K562 (cell line): ENCODE measurements at regions not wholly inside any gene's neighbourhood (a gene's known extent, or its start where the extent isn't known, plus 50 kb on each side); places are given as distances from the start of the nearest gene placed in this dataset.

ENCODE experiments used
- ATAC-seq: fragments of 200-7000 bp; cut with Tn5 transposase; 3 replicates; pipeline ENCODE4 v1.9.1; 2020; ENCODE audit warnings: moderate library complexity
- BruUV-seq: library from RNA; stranded (reverse); fragments of 400-500 nt; replicated peaks from 2 replicates; lab custom pipeline; 2021; lab: Mats Ljungman, UMichigan
- CTCF ChIA-PET: fragments of 300-600 bp; formaldehyde crosslinking; extraction: SDS; loops from one replicate; lab custom pipeline; 2021; ENCODE audit warnings: low intra/inter-chr PET ratio; lab: Yijun Ruan, JAX
- POLR2A ChIA-PET: fragments of 300-600, 350-650 bp; sonication (Branson Sonifier 250); formaldehyde crosslinking; extraction: SDS; loops from one replicate; lab custom pipeline; 2021; ENCODE audit warnings: antibody characterized with exemption, inconsistent platforms; lab: Yijun Ruan, JAX
- DNase-seq, 4 experiments: peaks; one replicate each; pipeline versions ENCODE4 v3.0.0 to v3.0.0-alpha.2; 2011 to 2018; ENCODE audit warnings: low spot score in 3 of 4, mixed read lengths in 3 of 4; ENCODE audit errors: extremely low read depth in 1 of 4
- FAIRE-seq: peaks from 2 replicates; lab custom pipeline; 2011; peaks lifted over from hg19 to GRCh38; lab: Jason Lieb, UNC
- H2AFZ ChIP-seq: 2 replicates; pipeline ENCODE4 v1.6.0; 2011; ENCODE audit warnings: low read depth, low read length, control low read depth, inconsistent platforms
- H3K27ac ChIP-seq: fragments of 200-600 bp; 3 replicates; pipeline ENCODE4 v1.8.0; 2011; ENCODE audit warnings: low read depth, mild to moderate bottlenecking, control low read depth, inconsistent platforms, low read length, moderate library complexity, mixed read lengths; ENCODE audit errors: extremely low read depth
- H3K27me3 ChIP-seq, 2 experiments: fragments of 300-600 bp in 1 of 2; 2 replicates in 1 of 2; 3 replicates in 1 of 2; pipeline versions ENCODE4 v1.6.0 to v1.8.0; 2011; ENCODE audit warnings: inconsistent platforms in 2 of 2, low read length in 2 of 2, mild to moderate bottlenecking in 1 of 2, mixed read lengths in 1 of 2, moderate library complexity in 1 of 2; ENCODE audit not compliant: control insufficient read depth in 2 of 2, insufficient read depth in 2 of 2
- H3K36me3 ChIP-seq: fragments of 300-600 bp; 3 replicates; pipeline ENCODE4 v1.8.0; 2011; ENCODE audit warnings: mild to moderate bottlenecking, low read length, inconsistent platforms; ENCODE audit not compliant: control insufficient read depth, insufficient read depth
- H3K4me1 ChIP-seq, 2 experiments: fragments of 200-600 bp in 1 of 2; replicated peaks in 1 of 2; 2 replicates in 1 of 2; 3 replicates in 1 of 2; pipeline versions ENCODE4 v1.5.1 to v1.8.0; 2011; ENCODE audit warnings: inconsistent platforms in 2 of 2, low read length in 2 of 2, mild to moderate bottlenecking in 1 of 2, mixed read lengths in 1 of 2, moderate library complexity in 1 of 2; ENCODE audit not compliant: control insufficient read depth in 2 of 2, insufficient read depth in 2 of 2
- H3K4me2 ChIP-seq: 2 replicates; pipeline ENCODE4 v1.6.1; 2011; ENCODE audit warnings: low read length, control low read depth, inconsistent platforms, mixed read lengths; ENCODE audit not compliant: insufficient read depth
- H3K4me3 ChIP-seq: fragments of 200-600 bp; sonication (generic), shearing (Covaris generic); 2 replicates; pipeline ENCODE4 v1.5.1; 2016; ENCODE audit warnings: control low read depth, inconsistent platforms
- H3K79me2 ChIP-seq: fragments of 200-600 bp; 3 replicates; pipeline ENCODE4 v1.8.0; 2011; ENCODE audit warnings: low read length, inconsistent platforms; ENCODE audit not compliant: control insufficient read depth, insufficient read depth
- H3K9ac ChIP-seq, 2 experiments: 2 replicates each; pipeline versions ENCODE4 v1.6.0 to v1.6.1; 2011; ENCODE audit warnings: low read depth in 2 of 2, low read length in 2 of 2, control low read depth in 1 of 2, inconsistent platforms in 1 of 2, mild to moderate bottlenecking in 1 of 2, mixed read lengths in 1 of 2; ENCODE audit not compliant: insufficient read depth in 1 of 2
- H3K9me1 ChIP-seq: one replicate; pipeline ENCODE4 v1.6.0; 2011; ENCODE audit warnings: inconsistent platforms, mild to moderate bottlenecking, low read length, moderate library complexity; ENCODE audit not compliant: control insufficient read depth, insufficient read depth
- H3K9me3 ChIP-seq: replicated peaks from 2 replicates; pipeline ENCODE4 v1.5.1; 2011; ENCODE audit warnings: low read depth, low read length, inconsistent platforms; ENCODE audit not compliant: control insufficient read depth, insufficient read depth
- H4K20me1 ChIP-seq: replicated peaks from 2 replicates; pipeline ENCODE4 v1.6.1; 2011; ENCODE audit warnings: low read length, inconsistent platforms, mixed read lengths; ENCODE audit not compliant: control insufficient read depth, insufficient read depth
- ATF3 ChIP-seq, 2 experiments: fragments of 450-650 bp in 1 of 2; sonication (generic) in 1 of 2; formaldehyde crosslinking in 1 of 2; IDR thresholded peaks in 1 of 2; conservative IDR thresholded peaks in 1 of 2; 2 replicates each; pipeline versions ENCODE4 v1.6.1 to v1.8.1; 2016 to 2023; ENCODE audit warnings: mild to moderate bottlenecking in 2 of 2, moderate library complexity in 2 of 2, inconsistent platforms in 1 of 2, missing genetic modification reagents in 1 of 2
- ZNF639 ChIP-seq, 2 experiments: fragments of 200-800 bp in 1 of 2; sonication (Bioruptor generic) in 1 of 2; sonication (generic) in 1 of 2; formaldehyde crosslinking in 1 of 2; IDR thresholded peaks in 1 of 2; conservative IDR thresholded peaks in 1 of 2; 2 replicates each; pipeline versions ENCODE4 v1.5.0 to v1.6.1; 2016 to 2020; ENCODE audit warnings: missing compliant biosample characterization in 1 of 2, missing genetic modification characterization in 1 of 2, missing genetic modification reagents in 1 of 2
- WGBS: fragments of 100-300 bp; shearing (Covaris generic); methylation state at CpG from one replicate; pipeline ENCODE4 v1.1.6; 2016; ENCODE audit warnings: low coverage, mixed read lengths; ENCODE audit not compliant: insufficient coverage; ENCODE audit errors: missing lambda C conversion rate; 5-methylcytosine and 5-hydroxymethylcytosine counted together
- in situ Hi-C: fragments of 300-500 bp; cut with MboI; formaldehyde crosslinking; loops from 4 replicates; pipeline ENCODE4 v1.15.0; 2018; ENCODE audit warnings: inconsistent platforms, mixed read lengths
- intact Hi-C: fragments of 100-400 bp; cut with micrococcal nuclease; formaldehyde crosslinking; loops from 2 replicates; pipeline ENCODE4 v1.14.2; 2022
- TF ChIP-seq, protein P1 (sequence below): fragments of 250-450 bp; sonication (Bioruptor Pico); IDR thresholded peaks from 2 replicates; pipeline ENCODE4 v1.5.0; 2021; ENCODE audit warnings: mild to moderate bottlenecking, moderate library complexity
- TF ChIP-seq, protein P2 (sequence below): fragments of 250-450 bp; sonication (Bioruptor Pico); IDR thresholded peaks from 2 replicates; pipeline ENCODE4 v1.9.0; 2021; ENCODE audit warnings: mild to moderate bottlenecking

GRCh38 chr10:78588194-78588811 is 480.5 kb upstream of the ZMIZ1 start:
- CTCF ChIA-PET: no interaction called here
- Histone ChIP-seq H3K27ac (no peak overlapping the region), H3K4me2 (no peak overlapping the region), H3K4me3 (no peak overlapping the region), H3K9me3 (no peaks in the 10 kb centered on the region), H3K79me2 (no peaks in the 10 kb centered on the region), H3K27me3 (0 out of 5 replicates have a peak, but pooled peaks cover 0 to 6% of the 10 kb centered on the region in 2 experiments), H3K4me1 (no peaks in the 10 kb centered on the region), H3K9ac (no peak overlapping the region), H4K20me1 (no peaks in the 10 kb centered on the region), H3K9me1 (no peaks in the 10 kb centered on the region), H3K36me3 (no peaks in the 10 kb centered on the region), H2AFZ (no peak overlapping the region)
- in situ Hi-C loops (no loop called here), intact Hi-C loops (no loop called here)
- FAIRE-seq (peak; percentile 23), ATAC-seq (no peak), DNase-seq (no peak)
- POLR2A ChIA-PET: interaction anchor here (0.6 to 1.4 kb wide), 2 partner anchors 10 to 77 kb away, joined by 3 to 6 read pairs; no protein-coding TSS in a partner anchor
- TF ChIP-seq, protein P1, sequence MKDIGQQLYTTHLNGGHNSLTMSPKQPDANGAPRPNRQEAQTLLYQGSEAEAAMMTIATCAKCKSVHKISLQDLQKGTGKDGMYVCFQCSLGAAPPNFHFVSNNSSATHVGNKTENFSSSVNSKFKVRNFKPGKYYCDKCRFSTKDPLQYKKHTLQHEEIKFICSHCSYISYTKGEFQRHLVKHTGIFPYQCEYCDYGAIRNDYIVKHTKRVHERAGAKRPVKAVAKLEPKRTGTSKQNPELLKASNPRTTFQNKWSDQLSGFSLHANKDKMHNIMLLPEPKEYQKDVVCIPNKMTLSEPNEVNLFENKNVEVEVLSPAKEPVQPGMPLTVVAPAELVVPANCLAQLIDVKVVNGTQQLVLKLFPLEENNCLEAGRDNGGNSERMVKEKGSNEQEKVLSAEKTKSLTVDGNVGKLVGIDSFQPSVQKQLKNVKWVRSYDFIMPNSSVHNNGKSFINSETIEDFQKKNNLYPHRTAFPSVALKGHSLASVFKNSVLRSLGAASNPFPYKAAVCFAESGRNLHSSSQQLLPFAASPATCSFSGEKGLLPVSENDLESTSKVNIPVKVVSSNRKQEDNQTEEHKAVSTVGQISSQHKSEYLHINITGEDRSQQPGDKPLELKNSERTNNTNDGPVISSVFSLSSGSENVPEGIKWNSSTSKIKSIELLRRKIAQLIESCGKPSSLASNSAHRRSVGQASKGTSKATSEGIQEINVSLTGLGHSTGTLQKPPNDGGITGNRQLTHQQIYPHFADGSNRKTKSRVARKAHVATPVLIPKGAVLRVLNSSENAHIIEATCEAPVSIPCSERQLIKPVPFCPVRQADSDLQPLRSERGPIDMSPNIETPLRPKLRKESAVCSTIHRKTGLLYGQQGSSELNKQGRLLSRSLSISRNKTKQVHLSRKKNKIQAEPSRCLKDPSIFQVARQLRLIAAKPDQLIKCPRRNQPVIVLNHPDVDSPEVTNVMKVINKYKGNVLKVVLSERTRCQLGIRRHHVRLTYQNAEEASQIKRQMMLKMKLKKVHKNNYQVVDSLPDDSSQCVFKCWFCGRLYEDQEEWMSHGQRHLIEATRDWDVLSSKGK (CRISPR knock-in tag): no peak
- TF ChIP-seq ZNF639 (CRISPR knock-in tag; conservative IDR thresholded peaks at IDR 0.05 in 1 of 2, IDR thresholded peaks at IDR 0.05 in 1 of 2): no peak
- TF ChIP-seq, protein P2, sequence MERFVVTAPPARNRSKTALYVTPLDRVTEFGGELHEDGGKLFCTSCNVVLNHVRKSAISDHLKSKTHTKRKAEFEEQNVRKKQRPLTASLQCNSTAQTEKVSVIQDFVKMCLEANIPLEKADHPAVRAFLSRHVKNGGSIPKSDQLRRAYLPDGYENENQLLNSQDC (CRISPR knock-in tag): no peak
- TF ChIP-seq ATF3 (IDR thresholded peaks at IDR 0.05): no peak
- TF ChIP-seq ATF3 (CRISPR knock-in tag; conservative IDR thresholded peaks at IDR 0.05): no peak
- no TSS peak for BruUV-seq
- WGBS: under 1% methylated on average over 9 of the region's 9 CpGs
